Neural cell (in vitro differentiated cells): ENCODE measurements at regions not wholly inside any gene's neighbourhood (a gene's known extent, or its start where the extent isn't known, plus 50 kb on each side); places are given as distances from the start of the nearest gene placed in this dataset.

ENCODE experiments used
- H2AFZ ChIP-seq: fragments of 200-600, 300-800 bp; sonication (generic), shearing (Covaris generic); 2 replicates; pipeline ENCODE4 v1.6.0; 2014; ENCODE audit warnings: low read depth, mild to moderate bottlenecking, antibody characterized with exemption, low read length, moderate library complexity
- H3F3A ChIP-seq: fragments of 200-600 bp; shearing (Covaris generic); 2 replicates; pipeline ENCODE4 v1.6.1; 2016; ENCODE audit warnings: mild to moderate bottlenecking, moderate library complexity, mixed read lengths, antibody characterized with exemption, low read length; ENCODE audit not compliant: insufficient read depth, poor library complexity, severe bottlenecking
- H3K27ac ChIP-seq: fragments of 200-600, 300-800 bp; sonication (generic), shearing (Covaris generic); 2 replicates; pipeline ENCODE4 v1.5.1; 2014; ENCODE audit warnings: mild to moderate bottlenecking, low read length, moderate library complexity
- H3K27me3 ChIP-seq: fragments of 300-800, 200-600 bp; sonication (generic), shearing (Covaris generic); 2 replicates; pipeline ENCODE4 v1.6.0; 2014; ENCODE audit warnings: mild to moderate bottlenecking, low read depth, low read length, moderate library complexity; ENCODE audit not compliant: insufficient read depth
- H3K36me3 ChIP-seq: fragments of 300-800, 200-600 bp; sonication (generic), shearing (Covaris generic); 2 replicates; pipeline ENCODE4 v1.5.1; 2014; ENCODE audit warnings: mild to moderate bottlenecking, antibody characterized with exemption, low read length, moderate library complexity; ENCODE audit not compliant: insufficient read depth
- H3K4me2 ChIP-seq: fragments of 300-800, 200-600 bp; sonication (generic), shearing (Covaris generic); 2 replicates; pipeline ENCODE4 v1.6.0; 2014; ENCODE audit warnings: mild to moderate bottlenecking, low read length
- H3K4me3 ChIP-seq: fragments of 300-800, 200-600 bp; sonication (generic), shearing (Covaris generic); 2 replicates; pipeline ENCODE4 v1.5.1; 2014; ENCODE audit warnings: mild to moderate bottlenecking, low read length, moderate library complexity
- H3K79me2 ChIP-seq: fragments of 200-600 bp; shearing (Covaris generic); replicated peaks from 2 replicates; pipeline ENCODE4 v1.6.0; 2014; ENCODE audit warnings: mild to moderate bottlenecking, low read length, moderate library complexity; ENCODE audit not compliant: insufficient read depth
- H3K9ac ChIP-seq: fragments of 300-800, 200-600 bp; sonication (generic), shearing (Covaris generic); 2 replicates; pipeline ENCODE4 v1.6.1; 2016; ENCODE audit warnings: mild to moderate bottlenecking, low read length, mixed read lengths
- H3K9me2 ChIP-seq: fragments of 200-600 bp; shearing (Covaris generic); 2 replicates; pipeline ENCODE4 v1.6.1; 2016; ENCODE audit warnings: mild to moderate bottlenecking, low read length, mixed read lengths; ENCODE audit not compliant: insufficient read depth
- H3K9me3 ChIP-seq: fragments of 200-600, 300-800 bp; sonication (generic), shearing (Covaris generic); 2 replicates; pipeline ENCODE4 v1.6.1; 2016; ENCODE audit warnings: mild to moderate bottlenecking, mixed run types, low read length, moderate library complexity, mixed read lengths
- H4K20me1 ChIP-seq: fragments of 200-600 bp; shearing (Covaris generic); 2 replicates; pipeline ENCODE4 v1.6.1; 2016; ENCODE audit warnings: mild to moderate bottlenecking, mixed run types; ENCODE audit not compliant: insufficient read depth
- CTCF ChIP-seq: fragments of 450-650 bp; IDR thresholded peaks from 2 replicates; pipeline ENCODE4 v1.5.1; 2014; ENCODE audit warnings: antibody characterized with exemption, mild to moderate bottlenecking, moderate library complexity; ENCODE audit not compliant: poor library complexity, severe bottlenecking
- EP300 ChIP-seq: fragments of 450-650 bp; conservative IDR thresholded peaks from 2 replicates; pipeline ENCODE4 v1.6.1; 2014; ENCODE audit warnings: antibody characterized with exemption, mild to moderate bottlenecking, moderate library complexity; ENCODE audit not compliant: poor library complexity, severe bottlenecking
- EZH2 ChIP-seq: fragments of 200-600, 300-800 bp; shearing (Covaris generic), sonication (generic); IDR thresholded peaks from 2 replicates; pipeline ENCODE4 v1.6.1; 2014; ENCODE audit warnings: antibody characterized with exemption, low read length, borderline replicate concordance, mild to moderate bottlenecking; ENCODE audit not compliant: insufficient read depth, poor library complexity, severe bottlenecking
- MXI1 ChIP-seq: fragments of 450-650 bp; conservative IDR thresholded peaks from 2 replicates; pipeline ENCODE4 v1.6.1; 2014; ENCODE audit warnings: antibody characterized with exemption, mild to moderate bottlenecking; ENCODE audit not compliant: poor library complexity, severe bottlenecking
- POLR2AphosphoS5 ChIP-seq: IDR thresholded peaks from 2 replicates; pipeline ENCODE4 v1.6.1; 2012
- RAD21 ChIP-seq: fragments of 450-650 bp; conservative IDR thresholded peaks from 2 replicates; pipeline ENCODE4 v1.6.1; 2014; ENCODE audit warnings: antibody characterized with exemption, mild to moderate bottlenecking, moderate library complexity
- REST ChIP-seq: IDR thresholded peaks from 2 replicates; pipeline ENCODE4 v1.6.1; 2012; ENCODE audit warnings: borderline replicate concordance
- SMC3 ChIP-seq: fragments of 450-650 bp; conservative IDR thresholded peaks from 2 replicates; pipeline ENCODE4 v1.6.1; 2014; ENCODE audit warnings: antibody characterized with exemption, mild to moderate bottlenecking, moderate library complexity; ENCODE audit not compliant: poor library complexity
- TAF1 ChIP-seq: IDR thresholded peaks from 2 replicates; pipeline ENCODE4 v1.6.1; 2012; ENCODE audit warnings: low read depth

- H3K79me2 ChIP-seq, result no peaks in the 10 kb centered on the region
- H4K20me1 ChIP-seq, result no peaks in the 10 kb centered on the region
- no peak overlapping the region for H3K9ac ChIP-seq
- no peak overlapping the region for H2AFZ ChIP-seq
- H3F3A ChIP-seq, result no peaks in the 10 kb centered on the region
- H3K4me3 ChIP-seq, result no peak overlapping the region
- no peak overlapping the region for H3K4me2 ChIP-seq
- no peaks in the 10 kb centered on the region for H3K27me3 ChIP-seq
- H3K36me3 ChIP-seq, result no peaks in the 10 kb centered on the region
- no peaks in the 10 kb centered on the region for H3K9me3 ChIP-seq
- no peaks in the 10 kb centered on the region for H3K9me2 ChIP-seq
- TF ChIP-seq EP300 (no peak), RAD21 (no peak), MXI1 (no peak), SMC3 (no peak), CTCF (no peak), EZH2 (no peak), TAF1 (no peak), REST (no peak), POLR2AphosphoS5 (no peak)
- no peak overlapping the region for H3K27ac ChIP-seq
These were observed 534.4 kb upstream of the SLC35B3 start for GRCh38 chr6:8969747-8970146.

GRCh38 chr6:8958894-8959511 lies 523.7 kb upstream of the SLC35B3 start:
- H3K27ac ChIP-seq, result no peak overlapping the region
- H3K4me3 ChIP-seq, result no peak overlapping the region
- no peak overlapping the region for H2AFZ ChIP-seq
- no peaks in the 10 kb centered on the region for H3K9me2 ChIP-seq
- no peaks in the 10 kb centered on the region for H3K79me2 ChIP-seq
- no peak overlapping the region for H3K9ac ChIP-seq
- no peak for TF ChIP-seq SMC3
- no peak for TF ChIP-seq REST
- no peak for TF ChIP-seq MXI1
- TF ChIP-seq POLR2AphosphoS5, result no peak
- no peak for TF ChIP-seq EZH2
- TF ChIP-seq RAD21, result no peak
- no peak for TF ChIP-seq EP300
- no peak for TF ChIP-seq CTCF
- no peak for TF ChIP-seq TAF1
- H3F3A ChIP-seq, result no peaks in the 10 kb centered on the region
- no peaks in the 10 kb centered on the region for H4K20me1 ChIP-seq
- H3K27me3 ChIP-seq, result no peaks in the 10 kb centered on the region
- H3K4me2 ChIP-seq, result no peak overlapping the region
- no peaks in the 10 kb centered on the region for H3K9me3 ChIP-seq
- no peaks in the 10 kb centered on the region for H3K36me3 ChIP-seq
